ENCODE measurements at regions not wholly inside any gene's neighbourhood (a gene's known extent, or its start where the extent isn't known, plus 50 kb on each side); places are given as distances from the start of the nearest gene placed in this dataset.

- TF ChIP-seq CTCF (IDR thresholded peaks at IDR 0.05) (no peak), POLR2A (IDR thresholded peaks at IDR 0.05) (no peak)
Measured at GRCh38 chr4:133982533-133983224, 218.9 kb downstream of the PABPC4L start.
